Anterior cingulate cortex (tissue), 58 donors: ENCODE measurements at regions not wholly inside any gene's neighbourhood (a gene's known extent, or its start where the extent isn't known, plus 50 kb on each side); places are given as distances from the start of the nearest gene placed in this dataset.
"Not testable (repeated sequence)": the region's sequence is repeated elsewhere in the genome, so short reads cannot be mapped to it uniquely, and the experiment has no call there.

ENCODE experiments used
- DNase-seq, 58 donors: peaks; one replicate each; lab custom pipeline; 2025; lab: John Stamatoyannopoulos, UW

DNA sequence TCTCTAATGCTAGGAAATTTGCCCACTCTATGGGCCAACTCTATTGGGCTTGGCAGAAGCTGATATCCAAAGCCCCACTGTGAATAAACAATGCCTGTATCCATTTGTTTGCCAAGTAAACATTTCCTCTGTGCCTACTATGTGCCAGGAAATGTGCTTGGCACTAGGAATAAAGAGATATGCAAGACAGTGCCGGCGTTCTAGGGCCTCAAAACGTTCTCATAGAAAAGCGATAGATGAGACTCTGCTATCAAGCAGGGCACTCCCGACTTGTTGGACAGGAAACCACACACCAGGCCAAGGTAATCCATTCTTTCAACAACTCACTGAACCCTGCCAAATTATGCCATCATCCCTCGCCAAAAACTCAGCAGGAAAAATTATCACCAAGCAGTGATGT lies 196.7 kb downstream of the IPMK start:
- peak in 9 of 58 donors; percentile 2 to 50 (median 5) for DNase-seq

DNA sequence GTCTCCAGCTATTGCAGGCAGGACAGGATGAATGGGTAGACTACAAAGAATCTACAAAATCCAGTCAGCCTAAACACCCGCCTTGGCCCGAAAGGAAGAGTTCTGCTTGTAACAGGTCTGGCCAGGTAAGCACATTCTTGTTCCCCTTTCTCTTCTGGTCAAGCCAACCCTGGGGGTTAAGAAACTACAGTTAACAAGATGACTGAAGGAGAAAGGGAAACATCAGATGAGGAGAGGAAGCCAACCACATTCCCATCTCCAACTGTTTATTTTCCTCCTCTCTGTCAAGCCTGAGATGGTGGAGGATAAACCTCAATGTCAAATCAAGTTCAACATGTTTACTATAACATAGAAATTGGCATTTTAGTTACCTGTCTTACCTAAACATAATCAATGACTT lies 198.9 kb downstream of the IPMK start:
- no peak for DNase-seq

DNA sequence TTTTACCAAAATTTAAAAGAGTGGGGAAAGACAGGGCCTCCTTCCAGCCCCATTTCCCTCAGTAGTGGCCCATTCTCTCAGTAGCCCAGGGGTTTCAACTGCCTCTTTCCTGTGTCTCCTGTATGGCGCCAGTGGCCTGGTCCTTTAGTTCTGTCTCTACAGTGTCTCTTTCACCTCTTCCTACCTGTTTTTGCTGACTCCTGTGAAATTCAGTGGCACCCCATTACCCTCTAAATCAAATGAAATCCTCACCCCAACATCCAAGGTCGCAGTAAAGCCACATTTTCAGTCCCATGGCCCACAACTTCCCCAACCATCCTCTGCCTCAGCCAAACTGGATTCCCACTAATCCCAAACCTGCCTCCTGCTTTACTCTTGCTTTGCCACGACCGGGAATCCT lies 200.7 kb downstream of the IPMK start:
- DNase-seq, result no peak

DNA sequence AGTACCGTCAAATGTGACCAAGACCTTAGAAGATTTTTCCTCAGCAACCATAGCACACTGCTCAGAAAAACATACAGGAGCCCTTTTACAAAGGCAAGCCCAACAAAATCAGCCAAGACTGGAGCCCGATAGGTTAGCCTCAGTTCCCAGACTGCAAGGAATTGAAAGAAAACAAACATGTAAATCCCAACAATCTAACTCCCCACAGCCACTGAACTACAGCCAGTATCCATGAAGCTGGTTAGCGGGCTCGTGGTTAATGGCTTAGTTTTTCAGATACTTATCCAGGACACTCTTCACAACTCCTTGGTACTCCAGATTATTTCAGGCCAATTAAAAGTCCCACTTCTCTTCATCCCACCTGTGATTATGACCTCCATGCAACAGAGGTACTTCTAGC lies 201.6 kb downstream of the IPMK start:
- DNase-seq, result no peak

DNA sequence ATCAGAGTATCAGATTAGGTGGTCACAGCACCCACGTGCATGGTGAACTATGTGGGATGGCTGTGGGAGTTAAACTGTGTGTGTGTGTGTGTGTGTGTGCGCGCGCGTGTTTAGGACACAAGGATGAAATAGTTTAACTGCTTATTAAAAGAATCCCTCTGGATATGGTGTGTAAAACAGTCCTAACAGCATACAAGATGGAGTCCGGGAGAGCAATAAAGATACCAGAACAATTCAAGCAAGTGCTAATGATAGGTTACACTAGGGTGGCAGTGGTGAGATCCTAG lies 202.2 kb downstream of the IPMK start:
- DNase-seq, result peak in 4 of 58 donors; percentile 1 to 18 (median 4)

DNA sequence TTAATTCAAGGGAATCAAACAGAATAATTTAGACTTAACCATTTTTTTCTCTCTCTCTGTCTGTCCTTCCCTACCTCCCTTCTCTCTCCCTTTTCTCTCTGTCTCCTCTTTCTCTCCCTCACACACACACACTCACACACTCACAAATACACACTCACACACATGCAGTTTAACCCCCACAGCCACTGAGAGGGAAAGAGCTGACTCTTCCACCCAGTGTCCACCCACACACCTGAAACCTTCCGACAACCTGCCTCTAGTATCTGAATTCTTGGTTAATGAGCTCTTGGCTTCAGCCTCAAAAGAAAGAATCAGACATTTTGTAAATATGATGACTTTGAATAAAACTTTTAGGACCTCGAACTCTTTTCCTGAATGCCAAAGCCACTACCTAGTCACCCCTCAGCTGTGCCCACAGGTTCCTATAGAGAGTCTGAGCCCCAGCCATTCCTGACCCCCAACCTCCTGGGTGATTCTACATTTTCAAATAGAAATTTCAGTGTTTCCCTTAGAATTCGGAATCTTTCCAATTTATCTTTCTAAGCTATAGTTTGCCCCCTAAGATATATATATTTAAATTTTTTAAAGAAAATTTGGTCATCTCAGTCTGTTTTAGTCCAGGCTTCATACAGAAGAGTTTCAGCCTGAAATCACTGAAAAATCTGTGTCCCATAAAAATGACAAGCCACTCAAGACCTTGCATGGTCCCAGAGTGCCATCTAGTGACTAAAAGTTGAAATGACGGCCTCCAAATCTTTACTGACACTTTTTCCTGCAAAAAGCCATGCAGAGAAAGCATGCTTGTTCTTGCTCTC lies 202.8 kb downstream of the IPMK start:
- DNase-seq, result peak in 23 of 58 donors; percentile 1 to 70 (median 10)

DNA sequence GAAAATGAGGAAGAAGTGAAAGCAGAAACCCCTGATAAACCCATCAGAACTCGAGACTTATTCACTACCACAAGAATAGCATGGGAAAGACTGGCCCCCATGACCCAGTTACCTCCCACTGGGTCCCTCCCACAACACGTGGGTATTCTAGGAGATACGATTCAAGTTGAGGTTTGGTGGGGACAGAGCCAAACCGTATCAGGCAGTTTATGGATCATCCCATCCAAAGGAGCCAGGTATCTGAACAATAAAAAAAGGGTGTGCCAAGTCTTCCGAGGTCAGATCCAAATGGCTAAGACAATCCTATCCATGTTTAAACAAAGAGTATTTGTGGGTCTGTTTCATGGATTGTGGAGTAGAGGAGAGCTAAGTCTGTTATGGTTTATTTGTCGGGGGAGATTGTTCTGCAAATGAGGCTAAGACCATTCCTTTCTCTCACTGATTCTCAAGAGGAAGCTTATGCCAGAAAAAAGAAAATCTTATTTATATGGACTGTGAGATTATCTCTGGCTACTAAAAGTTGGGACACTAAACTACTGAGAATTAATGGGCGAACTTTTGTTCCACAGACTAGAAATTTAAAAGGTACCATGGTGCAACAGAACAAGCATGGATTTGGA lies 203.7 kb downstream of the IPMK start:
- no peak for DNase-seq

DNA sequence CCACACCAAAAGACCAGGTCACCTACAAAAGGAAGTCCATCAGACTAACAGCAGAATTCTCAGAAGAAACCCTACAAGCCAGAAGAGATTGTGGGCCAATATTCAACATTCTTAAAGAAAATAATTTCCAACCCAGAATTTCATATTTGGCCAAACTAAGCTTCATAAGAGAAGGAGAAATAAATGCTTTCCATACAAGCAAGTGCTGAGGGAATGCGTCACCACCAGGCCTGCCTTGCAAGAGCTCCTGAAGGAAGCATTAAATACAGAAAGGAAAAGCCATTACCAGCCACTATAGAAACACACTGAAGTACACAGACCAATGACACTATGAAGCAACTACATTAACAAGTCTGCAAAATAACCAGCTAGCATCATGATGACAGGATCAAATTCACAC lies 209.0 kb downstream of the IPMK start:
- not testable (repeated sequence) for DNase-seq

DNA sequence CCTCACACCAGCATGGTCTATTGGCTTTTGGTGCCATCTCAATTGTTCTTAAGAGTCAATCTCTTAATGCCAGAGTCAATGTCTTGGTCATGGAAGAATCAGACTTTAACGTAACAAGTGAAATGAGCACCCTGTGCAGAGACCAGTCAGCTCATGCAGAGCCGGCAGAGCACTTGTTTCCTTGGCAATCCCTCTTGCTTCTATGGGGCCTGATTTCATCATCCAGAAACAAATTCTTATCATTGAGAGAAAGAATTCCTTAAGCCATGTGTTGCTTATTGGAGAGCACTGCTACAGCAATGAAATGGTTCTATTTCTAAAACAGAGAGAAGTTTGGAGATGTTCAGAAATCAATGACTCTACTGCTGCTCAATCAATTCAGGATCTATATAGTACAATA lies 212.8 kb downstream of the IPMK start:
- no peak for DNase-seq

DNA sequence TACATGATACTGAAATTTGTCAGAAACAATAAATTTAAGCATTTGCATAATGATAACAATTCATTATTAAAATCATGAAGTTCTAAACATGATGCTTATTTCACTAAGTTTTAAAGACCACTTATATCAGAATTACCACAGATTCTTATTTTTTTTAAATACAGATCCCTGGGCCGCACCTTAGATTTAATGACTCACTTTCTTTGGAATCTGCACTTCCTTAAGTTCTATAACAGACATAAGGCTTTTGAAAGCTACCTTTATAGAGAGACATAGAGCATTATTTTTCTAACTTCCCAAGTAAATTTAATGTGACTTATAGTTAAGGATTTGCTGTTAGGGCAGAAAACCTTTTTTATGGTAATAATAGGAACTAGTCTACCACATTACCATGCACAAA lies 214.9 kb downstream of the IPMK start:
- no peak for DNase-seq

DNA sequence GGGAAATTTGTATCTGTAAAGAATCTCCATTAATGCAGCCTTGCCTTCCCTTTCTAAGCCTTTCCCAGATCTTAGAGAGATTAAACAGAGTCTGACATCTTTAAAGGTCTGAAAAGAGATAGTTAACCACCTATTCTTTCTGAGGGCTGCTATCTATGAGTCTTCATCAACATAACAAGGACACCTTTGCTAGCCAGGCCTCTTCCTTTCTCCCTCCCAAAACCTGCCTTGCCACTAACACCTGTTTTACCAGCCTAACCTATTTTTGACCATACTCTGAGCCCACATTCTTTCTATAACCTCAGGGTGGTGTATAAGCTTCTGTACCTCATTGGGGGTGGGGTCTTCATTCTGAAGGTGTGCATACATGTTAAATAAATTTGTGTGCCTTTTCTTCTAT lies 217.1 kb downstream of the IPMK start:
- no peak for DNase-seq

DNA sequence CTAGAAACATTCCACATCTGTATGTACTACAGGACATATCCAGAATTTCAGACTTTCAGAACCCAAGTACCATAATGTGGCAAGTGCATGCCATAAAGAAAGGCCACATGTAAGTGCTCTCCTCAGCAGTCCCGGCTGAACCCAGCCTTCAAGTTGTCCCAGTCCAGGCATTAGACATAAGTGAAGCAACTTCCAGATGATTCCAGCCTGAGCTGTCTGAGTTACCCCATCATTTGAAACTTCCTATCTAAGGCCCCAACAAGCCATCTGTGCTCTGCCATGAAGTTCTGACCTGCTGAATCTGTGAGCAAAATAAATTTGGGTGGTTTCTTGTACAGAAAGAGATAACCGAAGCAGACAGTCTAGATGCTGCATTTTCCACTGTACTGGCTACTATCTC lies 218.8 kb downstream of the IPMK start:
- no peak for DNase-seq

DNA sequence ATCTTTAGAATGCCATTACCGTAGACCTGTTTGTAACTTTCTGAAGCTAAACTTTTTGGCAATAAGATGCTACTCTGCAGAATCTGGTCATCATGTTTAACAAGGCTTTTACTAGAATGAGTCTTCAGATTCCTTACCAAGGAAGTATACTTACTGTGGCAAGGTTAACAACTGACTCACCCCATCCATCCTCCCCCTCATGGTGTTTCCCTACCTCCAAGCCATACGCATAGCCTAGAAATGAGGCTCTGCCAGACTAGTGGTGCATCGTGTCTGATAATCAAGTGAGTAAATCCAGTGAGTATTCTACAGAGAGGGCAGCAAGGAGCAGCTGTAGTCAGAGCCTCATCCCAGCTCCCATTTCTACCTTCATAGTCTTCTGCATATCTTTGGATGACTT lies 223.6 kb downstream of the IPMK start:
- no peak for DNase-seq

DNA sequence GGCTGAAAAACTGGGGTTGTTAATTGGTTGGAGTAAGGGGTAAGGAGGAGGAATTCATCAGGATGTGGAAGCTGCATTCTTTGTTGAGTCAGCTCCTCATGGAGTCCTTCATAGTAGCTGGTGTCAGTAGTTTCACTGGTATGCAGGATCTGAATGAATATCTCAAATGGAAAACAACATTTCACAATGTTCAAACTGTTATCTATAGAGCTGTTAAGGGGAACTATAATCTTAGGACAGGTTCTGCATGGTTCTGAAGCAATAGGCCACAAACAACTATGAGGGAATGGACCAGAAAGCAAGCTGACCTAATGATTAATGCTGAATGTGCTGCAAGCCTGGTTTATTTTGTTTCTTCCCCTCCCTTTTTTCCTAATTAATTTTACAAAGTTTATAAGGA lies 225.8 kb downstream of the IPMK start:
- DNase-seq, result no peak

DNA sequence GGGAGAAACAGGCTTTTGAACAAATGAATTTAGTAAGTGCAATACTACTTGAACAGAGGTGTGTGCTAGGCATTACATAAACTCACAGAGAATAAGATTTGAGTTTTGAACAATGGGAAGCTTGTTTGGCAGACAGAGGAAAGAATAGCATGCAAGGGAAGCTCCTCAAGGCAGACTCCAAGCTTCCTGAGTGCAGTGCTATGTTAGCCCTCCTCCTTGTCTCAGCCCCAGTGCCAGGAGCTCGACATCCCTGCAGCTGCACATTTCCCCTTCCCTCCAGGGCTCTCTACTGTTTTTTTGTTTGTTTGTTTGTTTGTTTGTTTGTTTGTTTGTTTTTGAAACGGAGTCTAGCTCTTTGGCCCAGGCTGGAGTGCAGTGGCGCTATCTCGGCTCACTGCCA lies 237.5 kb downstream of the IPMK start:
- DNase-seq, result no peak

DNA sequence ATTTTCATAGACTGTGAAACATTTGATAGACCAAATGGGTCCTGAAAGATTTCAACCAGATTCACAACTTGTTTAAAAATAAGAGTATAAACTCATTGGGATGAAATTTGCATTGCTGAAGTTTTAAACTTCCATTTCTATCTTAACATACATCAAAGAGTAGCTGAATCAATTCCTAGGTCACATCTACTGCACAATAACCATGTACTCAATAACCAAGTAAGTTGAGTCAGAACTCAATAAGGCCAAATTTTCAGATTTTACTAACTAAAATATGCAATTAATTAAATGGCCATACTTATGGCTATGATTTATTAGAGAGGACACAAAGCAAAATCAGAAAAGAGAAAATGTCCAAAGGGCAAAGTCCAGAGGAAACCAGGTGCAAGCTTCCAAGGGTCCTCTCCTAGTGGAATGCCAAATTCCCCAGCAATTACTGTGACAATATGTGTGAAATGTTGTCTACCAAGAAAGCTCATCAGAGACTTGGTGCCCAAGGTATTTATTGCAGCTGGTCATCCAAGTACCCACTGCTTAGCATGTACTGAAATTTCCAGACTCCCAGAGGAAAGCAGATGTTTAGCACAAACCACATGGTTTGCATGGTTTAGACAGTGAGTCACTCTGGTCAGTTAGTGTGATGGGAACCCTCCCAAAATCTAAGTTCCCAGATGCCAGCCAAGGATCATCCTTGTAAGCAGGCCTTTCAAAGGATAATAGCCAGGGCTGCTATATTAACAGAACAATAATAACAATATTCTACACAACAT lies 238.9 kb downstream of the IPMK start:
- no peak for DNase-seq

DNA sequence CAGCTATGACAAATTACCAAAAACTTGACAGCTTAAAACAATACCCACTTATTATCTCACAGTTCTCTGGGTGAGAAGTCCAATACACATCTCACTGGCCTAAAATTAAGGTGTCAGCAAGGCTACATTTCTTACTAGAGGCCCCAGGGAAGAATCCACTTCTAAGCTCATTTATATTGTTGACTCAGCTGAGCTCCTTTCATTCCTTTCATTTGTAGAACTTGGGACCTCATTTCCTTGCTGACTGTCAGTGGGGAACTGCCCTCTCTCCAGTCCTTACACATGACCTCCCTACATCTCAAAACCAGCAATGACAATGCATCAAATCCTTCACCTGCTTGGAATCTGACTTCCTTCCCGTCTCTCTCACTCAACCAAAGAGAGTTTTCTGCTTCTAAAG lies 240.3 kb downstream of the IPMK start:
- DNase-seq, result no peak

DNA sequence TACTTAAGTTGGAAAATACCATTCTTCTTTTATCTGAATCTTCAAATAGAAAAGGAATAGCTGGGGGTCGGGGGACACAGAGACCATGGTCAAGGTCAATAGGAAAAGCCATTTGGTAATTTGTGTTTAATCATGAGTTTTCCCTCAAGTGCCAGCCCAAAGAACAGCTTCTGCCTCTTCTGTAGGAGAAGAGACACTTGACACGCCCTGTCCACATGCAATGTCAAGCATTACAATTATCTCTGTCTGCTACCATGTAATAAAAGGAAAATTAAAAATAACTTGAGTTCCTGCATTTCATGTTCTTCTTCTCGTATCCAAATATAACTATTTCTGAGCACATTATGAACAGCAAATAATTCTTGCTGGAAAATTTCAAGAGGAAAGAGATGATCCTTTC lies 241.7 kb downstream of the IPMK start:
- DNase-seq, result no peak

DNA sequence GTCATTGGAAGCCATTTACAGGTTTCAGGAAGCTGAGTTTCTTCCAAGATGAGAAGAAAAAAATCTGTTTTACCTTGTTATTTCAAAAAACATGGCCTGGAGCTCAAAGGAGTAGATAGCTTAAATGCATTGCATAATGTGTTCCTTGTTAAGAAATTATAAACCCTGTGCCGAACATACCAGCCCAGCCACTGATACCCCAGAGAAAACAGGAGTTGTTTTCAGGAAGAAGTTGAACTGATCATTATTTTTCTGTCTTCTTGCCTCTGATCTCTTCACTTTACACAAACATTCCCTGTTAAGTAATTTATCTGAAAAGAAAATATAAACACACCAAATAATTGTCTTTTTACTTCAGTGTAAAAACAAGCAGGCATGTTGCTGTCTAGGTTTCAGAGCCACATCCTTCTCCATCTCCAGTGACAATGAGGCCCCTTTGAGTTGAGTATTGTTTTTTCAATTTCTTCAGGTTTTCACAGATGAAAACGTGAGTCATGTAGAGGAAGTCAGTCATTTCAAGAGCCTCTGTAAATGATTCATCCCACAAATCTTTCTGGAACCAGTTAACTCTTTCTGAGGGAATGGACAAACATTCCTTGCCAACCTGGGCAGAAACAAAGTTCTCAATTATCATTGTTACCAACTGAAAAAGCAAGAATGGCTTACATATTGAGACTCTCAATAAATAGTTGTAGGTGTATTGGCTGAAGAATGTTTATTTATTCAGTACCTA lies 244.2 kb downstream of the IPMK start:
- no peak for DNase-seq

DNA sequence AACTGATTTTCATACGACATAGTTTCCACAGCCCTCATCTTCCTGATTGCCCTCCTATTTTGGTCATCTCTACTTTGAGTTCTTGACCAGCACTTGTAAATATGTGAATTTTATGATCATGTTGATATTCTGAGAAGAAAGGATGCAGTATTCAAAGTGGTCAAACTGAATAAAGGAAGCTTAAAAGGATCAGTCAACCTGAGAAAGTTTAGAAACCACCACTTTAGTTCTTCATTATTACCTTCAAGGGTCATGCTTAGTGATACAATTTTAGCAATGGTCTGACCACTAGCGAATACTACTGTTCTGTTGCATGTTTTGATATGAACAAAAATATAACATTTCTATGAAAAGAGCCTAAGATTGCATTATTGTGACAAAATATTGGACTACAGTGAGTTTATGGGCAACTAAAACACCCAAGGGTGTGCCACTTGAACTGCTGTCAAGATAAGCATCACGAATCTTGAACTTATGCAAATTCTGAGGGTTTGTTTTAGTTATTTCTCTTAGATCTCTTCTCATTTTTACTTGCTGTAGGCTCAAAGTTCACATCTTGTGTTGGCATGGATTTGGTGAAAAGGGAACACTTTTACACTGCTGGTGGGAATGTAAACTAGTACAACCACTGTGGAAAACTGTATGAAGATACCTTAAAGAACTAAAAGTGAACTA lies 247.7 kb downstream of the IPMK start:
- no peak for DNase-seq
